ENCODE measurements at regions not wholly inside any gene's neighbourhood (a gene's known extent, or its start where the extent isn't known, plus 50 kb on each side); places are given as distances from the start of the nearest gene placed in this dataset.

DNA sequence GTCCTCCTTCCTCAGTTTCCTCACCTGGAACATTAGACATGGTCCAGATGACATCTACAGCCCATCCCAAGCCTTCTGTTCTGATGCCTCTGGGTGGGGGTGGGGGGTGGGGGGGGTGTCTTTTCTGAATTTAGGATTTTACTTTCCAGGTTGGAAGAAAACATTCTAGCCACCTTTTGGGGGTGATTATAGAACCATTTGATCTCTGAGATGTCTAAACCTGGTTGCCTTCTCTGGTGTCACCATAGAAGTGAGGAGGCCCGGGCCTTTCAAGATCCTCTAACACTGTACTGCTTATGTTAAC, 411.0 kb upstream of the ZMIZ1 start:
- TF ChIP-seq, protein P1, sequence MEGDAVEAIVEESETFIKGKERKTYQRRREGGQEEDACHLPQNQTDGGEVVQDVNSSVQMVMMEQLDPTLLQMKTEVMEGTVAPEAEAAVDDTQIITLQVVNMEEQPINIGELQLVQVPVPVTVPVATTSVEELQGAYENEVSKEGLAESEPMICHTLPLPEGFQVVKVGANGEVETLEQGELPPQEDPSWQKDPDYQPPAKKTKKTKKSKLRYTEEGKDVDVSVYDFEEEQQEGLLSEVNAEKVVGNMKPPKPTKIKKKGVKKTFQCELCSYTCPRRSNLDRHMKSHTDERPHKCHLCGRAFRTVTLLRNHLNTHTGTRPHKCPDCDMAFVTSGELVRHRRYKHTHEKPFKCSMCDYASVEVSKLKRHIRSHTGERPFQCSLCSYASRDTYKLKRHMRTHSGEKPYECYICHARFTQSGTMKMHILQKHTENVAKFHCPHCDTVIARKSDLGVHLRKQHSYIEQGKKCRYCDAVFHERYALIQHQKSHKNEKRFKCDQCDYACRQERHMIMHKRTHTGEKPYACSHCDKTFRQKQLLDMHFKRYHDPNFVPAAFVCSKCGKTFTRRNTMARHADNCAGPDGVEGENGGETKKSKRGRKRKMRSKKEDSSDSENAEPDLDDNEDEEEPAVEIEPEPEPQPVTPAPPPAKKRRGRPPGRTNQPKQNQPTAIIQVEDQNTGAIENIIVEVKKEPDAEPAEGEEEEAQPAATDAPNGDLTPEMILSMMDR (conservative IDR thresholded peaks at IDR 0.05 in 1 of 2, IDR thresholded peaks at IDR 0.05 in 1 of 2; ENCODE audit: extremely low read depth in 1 of 2, insufficient read depth in 1 of 2, low read depth in 1 of 2, low read length in 2 of 2) = no peak
- no peak for TF ChIP-seq EZH2 (IDR thresholded peaks at IDR 0.05; ENCODE audit: borderline replicate concordance, low read length)

All from mammary epithelial cell (primary cell).